ENCODE measurements at regions not wholly inside any gene's neighbourhood (a gene's known extent, or its start where the extent isn't known, plus 50 kb on each side); places are given as distances from the start of the nearest gene placed in this dataset.

DNA sequence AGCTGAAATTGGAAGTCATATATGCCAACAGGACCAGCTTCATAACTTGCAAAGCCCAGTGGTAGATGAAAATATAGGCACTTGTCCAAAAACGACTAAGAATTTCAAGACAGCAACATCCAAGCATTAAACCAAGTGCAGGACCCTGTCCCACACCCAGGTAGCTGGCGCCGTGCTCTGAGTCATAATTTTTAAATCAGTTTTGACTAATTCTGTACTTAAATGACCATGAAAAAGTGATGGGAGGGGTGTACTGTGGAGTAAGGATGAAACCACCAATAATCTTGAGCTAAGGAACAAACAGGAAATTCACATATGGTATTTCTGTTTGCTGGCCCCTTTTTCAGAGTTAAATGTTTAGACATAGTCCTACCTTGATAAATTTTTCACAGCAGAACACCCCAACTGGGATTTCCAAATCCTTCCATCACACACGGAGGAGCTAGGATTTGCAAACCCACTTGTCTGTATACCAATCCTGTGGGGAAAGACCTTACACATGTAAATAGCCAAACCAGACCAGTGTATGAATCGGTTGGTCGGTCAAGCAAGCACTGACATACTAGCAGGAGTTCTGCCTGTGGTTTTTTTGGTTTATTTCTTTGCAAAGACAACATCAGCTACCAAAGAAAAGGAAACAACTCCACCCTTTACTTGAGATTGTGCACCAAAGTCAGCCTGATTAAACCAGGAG is 235.7 kb upstream of the RAB4A start:
- Mint-ChIP-seq H3K4me1 (peaks cover 65% of the 10 kb centered on the region), H3K9me3 (no peaks in the 10 kb centered on the region), H3K27me3 (peaks cover 21% of the 10 kb centered on the region), H3K36me3 (ENCODE audit: insufficient read depth) (no peaks in the 10 kb centered on the region), H3K27ac (ENCODE audit: low read depth) (peak overlapping the region; percentile 38), H3K4me3 (peak overlapping the region; percentile 52)
- DNase-seq (ENCODE audit: low spot score in 2 of 2) (no peak), ATAC-seq (replicated peaks; ENCODE audit: extremely low read depth, poor library complexity, severe bottlenecking) (no peak)

DNA sequence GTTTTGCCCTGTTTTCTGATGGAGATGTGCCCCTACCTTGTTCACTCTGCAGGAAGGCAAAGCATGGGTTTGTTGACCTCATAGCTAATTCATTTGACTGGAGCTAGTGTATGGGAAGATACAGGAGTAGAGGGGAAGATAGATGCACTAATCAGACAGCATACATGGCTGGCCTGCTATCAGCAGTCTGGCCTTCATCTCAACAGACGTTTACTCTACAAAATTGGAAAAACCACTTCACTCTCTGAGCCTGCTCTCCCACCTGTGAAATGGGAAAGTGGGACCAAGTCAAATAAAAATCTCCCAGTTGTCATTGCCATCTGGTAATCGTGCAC is 235.2 kb upstream of the RAB4A start:
- H3K27me3 Mint-ChIP-seq, result peaks cover 26% of the 10 kb centered on the region
- peak overlapping the region; percentile 38 for H3K27ac Mint-ChIP-seq (ENCODE audit: low read depth)
- no peaks in the 10 kb centered on the region for H3K36me3 Mint-ChIP-seq (ENCODE audit: insufficient read depth)
- DNase-seq (ENCODE audit: low spot score in 2 of 2) (no peak), ATAC-seq (replicated peaks; ENCODE audit: extremely low read depth, poor library complexity, severe bottlenecking) (no peak)
- H3K4me1 Mint-ChIP-seq, result peaks cover 65% of the 10 kb centered on the region
- H3K9me3 Mint-ChIP-seq, result no peaks in the 10 kb centered on the region
- peak overlapping the region; percentile 52 for H3K4me3 Mint-ChIP-seq

DNA sequence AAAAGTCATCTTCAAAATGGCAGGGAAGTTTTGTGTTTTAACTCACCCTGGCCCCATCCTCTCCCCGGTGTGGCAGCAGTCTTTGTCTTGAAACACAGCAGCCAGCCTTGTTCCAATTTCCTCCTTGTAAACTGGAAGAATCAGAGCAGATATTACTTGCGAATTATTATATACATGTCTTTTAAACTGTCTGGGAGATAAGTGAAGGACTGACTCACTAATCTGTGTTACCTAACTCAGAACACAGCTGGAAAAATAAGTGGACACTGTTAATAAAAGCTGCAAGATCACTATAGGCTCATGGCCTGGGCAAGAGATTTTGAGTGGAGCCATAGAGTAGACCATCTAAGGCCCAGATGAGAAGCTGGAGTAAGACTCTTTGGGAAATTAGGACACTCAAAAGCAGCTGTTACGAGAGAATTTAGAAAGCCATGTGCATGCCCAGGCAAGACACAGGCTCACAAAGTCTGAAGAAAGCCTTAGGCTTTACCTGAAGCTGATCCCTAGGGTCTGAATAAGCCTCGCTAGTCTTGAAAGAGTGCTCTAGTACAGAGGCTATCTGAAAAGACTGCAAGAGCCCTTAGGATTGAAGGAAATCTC is 233.0 kb upstream of the RAB4A start:
- Mint-ChIP-seq H3K36me3 (ENCODE audit: insufficient read depth) (no peaks in the 10 kb centered on the region), H3K4me1 (peaks cover 51% of the 10 kb centered on the region), H3K27me3 (peaks cover 38% of the 10 kb centered on the region), H3K4me3 (no peak overlapping the region), H3K27ac (ENCODE audit: low read depth) (no peak overlapping the region), H3K9me3 (no peaks in the 10 kb centered on the region)
- ATAC-seq (replicated peaks; ENCODE audit: extremely low read depth, poor library complexity, severe bottlenecking) (no peak), DNase-seq (ENCODE audit: low spot score in 2 of 2) (no peak)

DNA sequence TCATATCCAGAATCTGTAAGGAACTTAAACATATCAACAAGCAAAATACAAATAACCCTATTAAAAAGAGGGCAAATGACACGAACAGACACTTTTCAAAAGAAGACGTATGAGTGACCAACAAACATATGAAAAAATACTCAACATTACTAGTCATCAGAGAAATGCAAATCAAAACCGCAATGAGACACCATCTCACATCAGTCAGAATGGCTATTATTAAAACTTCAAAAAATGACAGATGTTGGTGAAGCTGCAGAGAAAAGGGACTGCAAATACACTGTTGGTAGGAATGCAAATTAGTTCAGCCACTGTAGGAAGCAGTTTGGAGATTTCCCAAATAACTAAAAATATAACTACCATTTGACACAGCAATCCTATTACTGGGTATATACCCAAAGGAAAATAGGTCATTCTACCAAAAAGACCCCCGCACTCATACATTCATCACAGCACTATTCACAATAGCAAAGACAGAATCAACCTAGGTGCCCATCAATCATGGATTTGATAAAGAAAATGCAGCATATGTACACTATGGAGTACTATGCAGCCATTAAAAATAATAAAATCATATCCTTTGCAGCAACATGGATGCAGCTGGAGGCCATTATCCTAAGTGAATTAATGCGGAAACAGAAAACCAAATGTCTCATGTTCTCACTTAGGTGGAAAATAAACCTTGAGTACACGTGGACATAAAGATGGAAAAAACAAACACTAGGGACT is 230.1 kb upstream of the RAB4A start:
- no peak for DNase-seq (ENCODE audit: low spot score in 2 of 2)
- no peaks in the 10 kb centered on the region for H3K9me3 Mint-ChIP-seq
- no peak overlapping the region for H3K27ac Mint-ChIP-seq (ENCODE audit: low read depth)
- peaks cover 60% of the 10 kb centered on the region for H3K27me3 Mint-ChIP-seq
- ATAC-seq (replicated peaks; ENCODE audit: extremely low read depth, poor library complexity, severe bottlenecking), result no peak
- H3K36me3 Mint-ChIP-seq (ENCODE audit: insufficient read depth), result no peaks in the 10 kb centered on the region
- no peak overlapping the region for H3K4me3 Mint-ChIP-seq
- H3K4me1 Mint-ChIP-seq, result peaks cover 22% of the 10 kb centered on the region

DNA sequence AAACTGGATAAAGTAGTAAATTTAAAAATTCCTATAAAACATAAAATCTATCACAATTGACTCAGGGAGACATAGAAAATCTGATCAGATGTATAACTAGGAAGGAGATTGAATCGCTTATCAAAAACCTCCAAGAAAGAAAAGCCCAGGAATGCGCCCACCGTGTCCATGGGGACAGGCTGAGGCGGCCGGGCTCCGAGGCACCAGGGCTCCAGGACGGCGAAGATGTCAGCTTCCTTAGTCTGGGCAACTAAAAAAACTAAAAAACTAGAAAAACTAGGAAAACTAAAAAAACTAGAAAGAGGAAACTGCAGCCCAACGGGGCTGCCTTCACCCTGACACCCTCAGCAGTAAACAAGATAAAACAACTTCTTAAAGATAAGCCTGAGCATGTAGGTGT is 229.0 kb upstream of the RAB4A start:
- DNase-seq (ENCODE audit: low spot score in 2 of 2), result no peak
- H3K4me1 Mint-ChIP-seq, result peaks cover 10% of the 10 kb centered on the region
- no peak for ATAC-seq (replicated peaks; ENCODE audit: extremely low read depth, poor library complexity, severe bottlenecking)
- no peak overlapping the region for H3K27ac Mint-ChIP-seq (ENCODE audit: low read depth)
- peaks cover 66% of the 10 kb centered on the region for H3K27me3 Mint-ChIP-seq
- H3K9me3 Mint-ChIP-seq, result no peaks in the 10 kb centered on the region
- no peaks in the 10 kb centered on the region for H3K36me3 Mint-ChIP-seq (ENCODE audit: insufficient read depth)
- H3K4me3 Mint-ChIP-seq, result no peak overlapping the region

DNA sequence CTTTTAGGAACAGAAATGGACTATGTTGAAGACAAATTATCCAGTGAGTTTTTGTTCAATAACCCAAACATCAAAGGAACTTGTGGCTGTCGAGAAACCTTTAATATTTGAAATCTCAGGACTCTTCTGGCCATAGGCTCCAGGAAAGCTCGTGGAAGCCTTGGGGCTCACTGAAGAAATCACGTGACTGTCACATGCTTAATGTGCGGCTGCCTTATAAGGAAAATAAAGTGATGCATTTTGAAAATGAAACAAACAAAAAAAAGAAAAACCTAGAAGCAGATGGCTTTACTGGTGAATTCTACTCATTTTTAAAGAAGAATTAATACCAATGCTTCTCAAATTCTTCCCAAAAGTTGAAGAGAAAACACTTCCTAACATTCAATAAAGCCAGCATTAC is 228.4 kb upstream of the RAB4A start:
- ATAC-seq (replicated peaks; ENCODE audit: extremely low read depth, poor library complexity, severe bottlenecking) (no peak), DNase-seq (ENCODE audit: low spot score in 2 of 2) (no peak)
- Mint-ChIP-seq H3K4me1 (peaks cover 8% of the 10 kb centered on the region), H3K4me3 (no peak overlapping the region), H3K27me3 (peaks cover 66% of the 10 kb centered on the region), H3K36me3 (ENCODE audit: insufficient read depth) (no peaks in the 10 kb centered on the region), H3K27ac (ENCODE audit: low read depth) (no peak overlapping the region), H3K9me3 (no peaks in the 10 kb centered on the region)

DNA sequence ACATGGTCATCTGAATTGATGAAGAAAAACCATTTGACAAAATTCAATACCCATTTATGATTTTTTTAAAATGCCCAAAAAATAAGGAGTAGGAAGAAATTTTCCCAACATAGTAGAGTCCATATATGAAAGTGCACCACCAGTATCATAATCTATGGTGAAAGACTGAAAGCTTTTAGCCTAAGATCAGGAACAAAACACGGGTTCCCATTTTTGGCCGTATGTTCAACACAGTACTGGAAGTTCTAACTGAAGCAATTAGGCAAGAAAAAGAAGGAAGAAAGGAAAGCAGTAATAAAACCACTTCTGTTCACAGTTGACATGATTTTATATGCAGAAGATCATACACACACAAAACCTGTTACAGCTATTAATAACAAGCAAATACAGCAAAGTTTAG is 227.8 kb upstream of the RAB4A start:
- Mint-ChIP-seq H3K27me3 (peaks cover 66% of the 10 kb centered on the region), H3K36me3 (ENCODE audit: insufficient read depth) (no peaks in the 10 kb centered on the region), H3K9me3 (no peaks in the 10 kb centered on the region), H3K27ac (ENCODE audit: low read depth) (no peak overlapping the region), H3K4me1 (peaks cover 8% of the 10 kb centered on the region), H3K4me3 (no peak overlapping the region)
- DNase-seq (ENCODE audit: low spot score in 2 of 2) (no peak), ATAC-seq (replicated peaks; ENCODE audit: extremely low read depth, poor library complexity, severe bottlenecking) (no peak)

DNA sequence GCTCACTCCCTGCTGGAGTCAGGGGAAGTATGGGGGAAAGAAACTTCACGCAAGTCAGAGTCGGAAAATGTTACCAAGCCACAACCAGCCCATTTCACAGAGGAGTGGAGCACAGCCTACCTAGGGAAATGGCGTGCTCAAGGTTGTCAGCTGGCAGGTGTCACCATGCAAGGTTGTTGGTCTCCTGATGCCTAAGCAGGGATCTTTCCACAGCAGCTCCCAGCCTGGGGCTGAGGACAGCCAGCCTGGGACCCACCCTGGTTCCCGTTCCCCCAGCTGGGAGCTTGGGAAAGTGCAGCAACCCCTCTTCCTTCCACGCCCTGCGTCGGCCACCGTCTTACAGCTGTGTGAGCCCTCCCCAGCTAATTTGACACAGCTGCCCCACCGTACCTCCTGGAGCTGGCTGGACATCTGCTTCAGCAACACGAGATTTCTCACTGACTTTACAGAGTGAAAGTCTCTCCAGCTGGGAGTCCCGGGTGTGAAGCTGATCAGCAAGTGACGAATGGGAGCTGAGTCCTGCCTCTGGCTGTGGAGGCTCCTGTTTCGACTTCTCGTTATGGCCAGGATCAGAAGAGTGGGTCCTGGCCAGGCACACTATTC is 224.6 kb upstream of the RAB4A start:
- Mint-ChIP-seq H3K4me1 (peaks cover 5% of the 10 kb centered on the region), H3K27ac (ENCODE audit: low read depth) (no peak overlapping the region), H3K9me3 (no peaks in the 10 kb centered on the region), H3K27me3 (peaks cover 61% of the 10 kb centered on the region), H3K4me3 (no peak overlapping the region), H3K36me3 (ENCODE audit: insufficient read depth) (no peaks in the 10 kb centered on the region)
- DNase-seq (ENCODE audit: low spot score in 2 of 2) (no peak), ATAC-seq (replicated peaks; ENCODE audit: extremely low read depth, poor library complexity, severe bottlenecking) (no peak)

DNA sequence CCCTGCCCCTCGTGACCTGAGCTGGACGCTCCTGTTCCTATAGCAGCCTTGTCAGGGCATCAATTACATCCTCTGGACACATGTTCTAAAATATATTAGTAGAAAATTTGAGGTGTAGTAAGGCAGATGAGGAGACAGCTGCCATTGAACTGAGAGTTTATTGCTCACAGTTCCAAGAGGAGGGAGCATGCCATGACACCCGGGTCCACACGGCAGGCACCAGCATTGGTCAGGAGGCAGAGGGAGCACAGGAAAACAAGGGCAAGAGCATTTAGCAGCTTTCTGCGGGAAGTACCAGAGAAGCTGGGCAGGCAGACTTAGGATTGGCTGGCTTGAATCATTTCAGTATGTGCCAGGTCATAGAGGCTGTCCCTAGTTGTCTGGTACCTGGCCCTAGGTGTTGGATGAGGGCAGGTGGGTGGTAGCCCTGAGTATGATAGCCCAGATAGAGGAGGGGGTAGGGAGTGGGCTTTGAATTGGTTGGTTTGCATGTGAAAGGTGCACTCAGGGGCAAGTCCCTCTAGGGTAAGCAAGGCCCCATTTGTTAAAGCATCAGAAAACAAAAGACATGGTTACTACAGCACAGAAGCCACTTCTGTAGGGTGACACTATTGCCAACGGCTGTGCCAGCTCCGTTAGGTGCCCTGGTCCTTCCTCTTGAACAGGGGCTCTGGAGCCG is 223.6 kb upstream of the RAB4A start:
- no peak for ATAC-seq (replicated peaks; ENCODE audit: extremely low read depth, poor library complexity, severe bottlenecking)
- peaks cover 60% of the 10 kb centered on the region for H3K27me3 Mint-ChIP-seq
- no peak for DNase-seq (ENCODE audit: low spot score in 2 of 2)
- peaks cover 9% of the 10 kb centered on the region for H3K4me1 Mint-ChIP-seq
- H3K27ac Mint-ChIP-seq (ENCODE audit: low read depth), result no peak overlapping the region
- H3K9me3 Mint-ChIP-seq, result no peaks in the 10 kb centered on the region
- H3K4me3 Mint-ChIP-seq, result no peak overlapping the region
- no peaks in the 10 kb centered on the region for H3K36me3 Mint-ChIP-seq (ENCODE audit: insufficient read depth)

DNA sequence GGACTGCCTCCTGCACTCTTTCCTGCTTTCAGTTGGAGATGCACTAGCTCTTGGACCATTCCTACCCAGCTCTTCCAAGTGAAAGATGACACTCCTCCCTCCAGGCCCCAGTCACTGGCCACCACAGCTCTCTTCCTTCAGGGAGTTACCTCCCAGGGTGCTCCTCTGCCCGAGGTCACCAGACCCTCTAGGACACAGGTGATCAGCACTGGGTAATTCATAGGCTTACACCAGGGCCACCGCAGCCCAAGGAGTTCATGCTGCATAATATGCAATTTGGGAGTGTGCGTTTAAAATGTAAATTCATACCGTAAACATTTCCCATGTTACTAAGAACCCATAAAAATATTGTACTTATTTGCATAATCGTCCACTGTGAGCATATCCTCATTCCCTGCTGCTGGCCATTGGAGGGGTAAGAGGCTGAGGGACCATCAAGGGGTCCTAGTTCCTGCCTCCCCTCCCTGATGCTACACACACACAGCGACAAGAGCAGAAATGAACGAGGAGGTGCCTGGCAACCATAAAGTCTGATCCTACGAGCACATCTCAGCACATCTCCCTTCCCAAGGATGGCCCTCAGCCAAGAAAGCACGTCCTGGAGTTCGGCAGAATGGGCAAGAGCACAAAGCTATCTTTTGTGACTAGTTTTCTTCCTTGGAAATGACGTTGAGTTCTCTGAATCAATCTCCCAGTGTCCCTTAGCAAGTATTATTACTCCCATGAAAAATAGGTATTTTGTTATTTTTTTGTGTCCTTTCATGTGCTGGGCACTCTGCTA is 222.9 kb upstream of the RAB4A start:
- DNase-seq (ENCODE audit: low spot score in 2 of 2) (no peak), ATAC-seq (replicated peaks; ENCODE audit: extremely low read depth, poor library complexity, severe bottlenecking) (no peak)
- Mint-ChIP-seq H3K27ac (ENCODE audit: low read depth) (no peak overlapping the region), H3K9me3 (no peaks in the 10 kb centered on the region), H3K4me1 (peaks cover 9% of the 10 kb centered on the region), H3K27me3 (peaks cover 55% of the 10 kb centered on the region), H3K36me3 (ENCODE audit: insufficient read depth) (no peaks in the 10 kb centered on the region), H3K4me3 (no peak overlapping the region)

DNA sequence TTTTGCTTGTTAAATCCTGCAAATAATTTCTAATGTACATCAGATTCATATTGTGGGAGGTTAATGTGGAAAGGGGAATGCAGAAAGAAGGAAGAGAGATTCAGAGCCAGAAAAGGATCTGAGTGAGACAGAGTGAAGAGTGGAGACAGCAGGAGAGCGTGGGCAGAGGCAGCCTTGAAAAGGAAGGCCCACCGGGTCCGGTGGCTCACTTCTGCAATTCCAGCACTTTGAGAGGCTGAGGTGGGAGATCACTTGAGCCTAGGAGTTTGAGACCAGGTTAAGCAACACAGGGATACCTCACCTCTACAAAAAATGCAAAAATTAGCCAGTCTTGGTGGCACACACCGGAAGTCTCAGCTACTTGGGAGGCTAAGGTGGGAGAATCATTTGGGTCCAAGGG is 222.0 kb upstream of the RAB4A start:
- Mint-ChIP-seq H3K27ac (ENCODE audit: low read depth) (no peak overlapping the region), H3K4me1 (peaks cover 9% of the 10 kb centered on the region)

DNA sequence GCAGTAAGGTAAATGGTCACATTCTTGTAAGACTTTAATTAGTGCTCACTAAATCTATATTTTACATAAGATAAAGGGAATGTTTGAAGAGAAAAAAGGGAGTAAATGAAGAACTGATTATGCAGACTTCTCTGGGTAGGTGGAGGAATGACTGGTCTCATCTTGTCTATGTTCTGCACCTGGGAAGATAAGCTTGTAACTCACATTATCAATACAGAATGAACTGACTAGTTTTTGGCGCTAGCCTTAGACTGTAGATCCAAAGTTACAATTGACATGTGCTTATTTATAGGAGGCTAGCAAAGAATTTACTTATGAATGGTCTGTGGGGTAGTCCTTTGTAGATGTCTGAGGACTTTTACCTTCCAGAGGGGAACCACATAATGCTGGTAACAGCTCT is 214.9 kb upstream of the RAB4A start:
- DNase-seq (ENCODE audit: low spot score in 2 of 2), result no peak

More for the DNA sequence above, 222.0 kb upstream of the RAB4A start:
- DNase-seq (ENCODE audit: low spot score in 2 of 2), result no peak
- H3K36me3 Mint-ChIP-seq (ENCODE audit: insufficient read depth), result no peaks in the 10 kb centered on the region
- peaks cover 46% of the 10 kb centered on the region for H3K27me3 Mint-ChIP-seq
- H3K9me3 Mint-ChIP-seq, result no peaks in the 10 kb centered on the region
- no peak for ATAC-seq (replicated peaks; ENCODE audit: extremely low read depth, poor library complexity, severe bottlenecking)
- no peak overlapping the region for H3K4me3 Mint-ChIP-seq

More for the DNA sequence above, 214.9 kb upstream of the RAB4A start:
- H3K4me1 Mint-ChIP-seq, result peaks cover 38% of the 10 kb centered on the region
- no peak for ATAC-seq (replicated peaks; ENCODE audit: extremely low read depth, poor library complexity, severe bottlenecking)
- no peaks in the 10 kb centered on the region for H3K36me3 Mint-ChIP-seq (ENCODE audit: insufficient read depth)
- no peaks in the 10 kb centered on the region for H3K9me3 Mint-ChIP-seq
- H3K27ac Mint-ChIP-seq (ENCODE audit: low read depth), result no peak overlapping the region
- no peak overlapping the region for H3K4me3 Mint-ChIP-seq
- H3K27me3 Mint-ChIP-seq, result peaks cover under 1% of the 10 kb centered on the region

Measured in central memory CD8-positive, alpha-beta T cell (primary cell).